GM12878 (cell line): ENCODE measurements at regions not wholly inside any gene's neighbourhood (a gene's known extent, or its start where the extent isn't known, plus 50 kb on each side); places are given as distances from the start of the nearest gene placed in this dataset.

Experiments used
- ATAC-seq: fragments of 200-7000 bp; cut with Tn5 transposase; 3 replicates; pipeline ENCODE4 v1.9.1; 2020; ENCODE audit warnings: mild to moderate bottlenecking, moderate library complexity
- BruUV-seq: library from RNA; stranded (reverse); fragments of 400-500 nt; replicated peaks from 2 replicates; lab custom pipeline; 2021; lab: Mats Ljungman, UMichigan
- CTCF ChIA-PET: fragments of 300-600 bp; sonication (Branson Sonifier 250); formaldehyde crosslinking; extraction: SDS; loops from one replicate; lab custom pipeline; 2021; ENCODE audit warnings: inconsistent platforms; lab: Yijun Ruan, JAX
- POLR2A ChIA-PET: fragments of 350-600 bp; formaldehyde crosslinking; extraction: SDS; loops from one replicate; lab custom pipeline; 2021; ENCODE audit warnings: inconsistent platforms; lab: Charles Lee
- RAD21 ChIA-PET: fragments of 300-600 bp; sonication (Branson Sonifier 250); formaldehyde crosslinking; loops from one replicate; lab custom pipeline; 2023; ENCODE audit warnings: antibody characterized with exemption; ENCODE audit not compliant: unreplicated experiment; lab: Charles Lee
- SMC1A ChIA-PET: fragments of 300-600 bp; sonication (Branson Sonifier 250); formaldehyde crosslinking; loops from one replicate; lab custom pipeline; 2023; ENCODE audit not compliant: unreplicated experiment, uncharacterized antibody; lab: Charles Lee
- DNase-seq: peaks from one replicate; pipeline ENCODE4 v3.0.0-alpha.2; 2011; ENCODE audit warnings: low read depth, low spot score
- FAIRE-seq: peaks from 3 replicates; lab custom pipeline; 2011; peaks lifted over from hg19 to GRCh38; lab: Jason Lieb, UNC
- H2AFZ ChIP-seq: 2 replicates; pipeline ENCODE4 v1.6.0; 2011; ENCODE audit warnings: low read depth, low read length, control low read depth; ENCODE audit not compliant: control insufficient read depth
- H3K27ac ChIP-seq: 2 replicates; pipeline ENCODE4 v1.5.1; 2011; ENCODE audit warnings: control low read depth; ENCODE audit not compliant: control insufficient read depth, insufficient read depth
- H3K27me3 ChIP-seq, 2 experiments: replicated peaks in 1 of 2; 2 replicates each; pipeline versions ENCODE4 v1.6.0 to v1.6.1; 2011; ENCODE audit warnings: low read length in 1 of 2; ENCODE audit not compliant: control insufficient read depth in 2 of 2, insufficient read depth in 2 of 2
- H3K36me3 ChIP-seq, 2 experiments: 2 replicates each; pipeline ENCODE4 v1.5.1; 2011; ENCODE audit warnings: low read length in 1 of 2; ENCODE audit not compliant: control insufficient read depth in 2 of 2, insufficient read depth in 2 of 2
- H3K4me1 ChIP-seq: 2 replicates; pipeline ENCODE4 v1.6.1; 2011; ENCODE audit warnings: mild to moderate bottlenecking, low read length, moderate library complexity, mixed read lengths; ENCODE audit not compliant: control insufficient read depth, insufficient read depth
- H3K4me2 ChIP-seq: 2 replicates; pipeline ENCODE4 v1.6.0; 2011; ENCODE audit warnings: control low read depth; ENCODE audit not compliant: control insufficient read depth, insufficient read depth
- H3K4me3 ChIP-seq: fragments of 200-600 bp; sonication (generic); 2 replicates; pipeline ENCODE4 v1.5.1; 2016
- H3K79me2 ChIP-seq: 2 replicates; pipeline ENCODE4 v1.6.0; 2011; ENCODE audit warnings: low read length; ENCODE audit not compliant: control insufficient read depth, insufficient read depth
- H3K9ac ChIP-seq: 2 replicates; pipeline ENCODE4 v1.8.0; 2011; ENCODE audit warnings: low read length, control low read depth, mixed read lengths; ENCODE audit not compliant: control insufficient read depth, insufficient read depth
- H3K9me3 ChIP-seq: replicated peaks from 3 replicates; pipeline ENCODE4 v1.5.1; 2011; ENCODE audit warnings: mild to moderate bottlenecking, low read length; ENCODE audit not compliant: control insufficient read depth, insufficient read depth
- H4K20me1 ChIP-seq: 2 replicates; pipeline ENCODE4 v1.6.0; 2011; ENCODE audit not compliant: control insufficient read depth, insufficient read depth
- BRCA1 ChIP-seq: IDR thresholded peaks from 2 replicates; pipeline ENCODE4 v1.6.1; 2011; ENCODE audit warnings: low read depth, low read length, improper control_type of control experiment
- CREB1 ChIP-seq: IDR thresholded peaks from 2 replicates; pipeline ENCODE4 v1.6.1; 2012; ENCODE audit warnings: low read depth, mild to moderate bottlenecking, inconsistent platforms
- E4F1 ChIP-seq: fragments of 450-650 bp; IDR thresholded peaks from 2 replicates; pipeline ENCODE4 v1.6.1; 2018; ENCODE audit warnings: borderline replicate concordance, mild to moderate bottlenecking; ENCODE audit not compliant: partially characterized antibody
- ELK1 ChIP-seq: IDR thresholded peaks from 2 replicates; pipeline ENCODE4 v1.6.1; 2012; ENCODE audit warnings: low read depth, low read length, improper control_type of control experiment
- GABPA ChIP-seq: IDR thresholded peaks from 2 replicates; pipeline ENCODE4 v1.6.1; 2014; ENCODE audit warnings: antibody characterized with exemption, low read depth, mild to moderate bottlenecking, inconsistent platforms
- GATAD2B ChIP-seq: fragments of 450-650 bp; conservative IDR thresholded peaks from 2 replicates; pipeline ENCODE4 v1.6.1; 2017; ENCODE audit warnings: low read depth, mild to moderate bottlenecking, moderate library complexity
- IKZF1 ChIP-seq: fragments of 450-650 bp; conservative IDR thresholded peaks from 2 replicates; pipeline ENCODE4 v1.6.1; 2017; ENCODE audit warnings: antibody characterized with exemption, mild to moderate bottlenecking
- IRF5 ChIP-seq: fragments of 450-650 bp; IDR thresholded peaks from 2 replicates; pipeline ENCODE4 v1.6.1; 2017; ENCODE audit warnings: borderline replicate concordance
- NFXL1 ChIP-seq: fragments of 450-650 bp; IDR thresholded peaks from 2 replicates; pipeline ENCODE4 v1.6.1; 2017; ENCODE audit warnings: antibody characterized with exemption, mild to moderate bottlenecking, borderline replicate concordance
- RAD21 ChIP-seq: IDR thresholded peaks from 2 replicates; pipeline ENCODE4 v1.6.1; 2011; ENCODE audit warnings: mild to moderate bottlenecking, low read depth, low read length, moderate library complexity; ENCODE audit not compliant: insufficient read depth
- RB1 ChIP-seq: fragments of 450-650 bp; formaldehyde crosslinking; IDR thresholded peaks from 2 replicates; pipeline ENCODE4 v1.6.1; 2017; ENCODE audit warnings: mild to moderate bottlenecking, borderline replicate concordance
- SMAD5 ChIP-seq: IDR thresholded peaks from 2 replicates; pipeline ENCODE4 v1.6.1; 2016; ENCODE audit warnings: antibody characterized with exemption, low read depth
- SUZ12 ChIP-seq: fragments of 200-600 bp; sonication (generic); IDR thresholded peaks from one replicate; pipeline ENCODE4 v1.6.1; 2018; ENCODE audit warnings: antibody characterized with exemption, mild to moderate bottlenecking; ENCODE audit not compliant: unreplicated experiment
- TCF12 ChIP-seq: IDR thresholded peaks from 2 replicates; pipeline ENCODE4 v1.6.1; 2011; ENCODE audit warnings: low read depth, mild to moderate bottlenecking, low read length
- YBX1 ChIP-seq: fragments of 450-650 bp; IDR thresholded peaks from 2 replicates; pipeline ENCODE4 v1.6.1; 2016; ENCODE audit warnings: antibody characterized with exemption
- ZNF274 ChIP-seq: IDR thresholded peaks from one replicate; pipeline ENCODE4 v1.8.0; 2011; ENCODE audit not compliant: insufficient read length, insufficient read depth
- WGBS: methylation state at CpG from one replicate; pipeline ENCODE4 v1.1.6; 2016; ENCODE audit warnings: low lambda C conversion rate; ENCODE audit not compliant: insufficient replicate concordance, insufficient coverage; ENCODE audit errors: missing lambda C conversion rate; 5-methylcytosine and 5-hydroxymethylcytosine counted together
- in situ Hi-C: fragments of 300-500 bp; cut with MboI; formaldehyde crosslinking; loops from 9 replicates; pipeline ENCODE4 v1.14.3; 2018; ENCODE audit warnings: mixed read lengths
- intact Hi-C: fragments of 100-400 bp; cut with micrococcal nuclease; formaldehyde crosslinking; loops from one replicate; pipeline ENCODE4 v1.14.2; 2022; ENCODE audit not compliant: unreplicated experiment

GRCh38 chr14:25837551-25837965, 760.3 kb downstream of the NOVA1 start:
- TF ChIP-seq YBX1, result no peak
- no peak for TF ChIP-seq BRCA1
- TF ChIP-seq SUZ12, result no peak
- TF ChIP-seq IKZF1, result no peak
- TF ChIP-seq TCF12, result no peak
- no peak for TF ChIP-seq CREB1
- TF ChIP-seq GATAD2B, result no peak
- no peak for TF ChIP-seq E4F1
- no peak for TF ChIP-seq ELK1
- no peak for TF ChIP-seq RB1
- no peak for TF ChIP-seq RAD21
- TF ChIP-seq SMAD5, result no peak
- no peak for TF ChIP-seq GABPA
- TF ChIP-seq IRF5, result no peak
- TF ChIP-seq ZNF274, result no peak
- TF ChIP-seq NFXL1, result no peak
- Histone ChIP-seq H3K4me3 (no peak overlapping the region), H4K20me1 (no peaks in the 10 kb centered on the region), H3K4me1 (no peaks in the 10 kb centered on the region), H3K4me2 (no peak overlapping the region), H3K9me3 (no peaks in the 10 kb centered on the region), H2AFZ (no peak overlapping the region), H3K36me3 (no peaks in the 10 kb centered on the region), H3K9ac (no peak overlapping the region), H3K79me2 (no peaks in the 10 kb centered on the region), H3K27me3 (no peaks in the 10 kb centered on the region), H3K27ac (no peak overlapping the region)
- DNase-seq (no peak), FAIRE-seq (no peak), ATAC-seq (no peak)
- intact Hi-C loops, result no loop called here
- BruUV-seq, result no TSS peak
- 0% methylated on average over 3 of the region's 3 CpGs for WGBS
- in situ Hi-C loops, result no loop called here
- RAD21 ChIA-PET, result no interaction called here
- POLR2A ChIA-PET, result no interaction called here
- CTCF ChIA-PET, result no interaction called here
- SMC1A ChIA-PET, result no interaction called here
